Activated CD4-positive, alpha-beta T cell treated with anti-CD3 and anti-CD28 coated beads, Interleukin-2, amount 50 U/mL, for 16 hours (primary cell): ENCODE measurements at regions not wholly inside any gene's neighbourhood (a gene's known extent, or its start where the extent isn't known, plus 50 kb on each side); places are given as distances from the start of the nearest gene placed in this dataset.

Source experiments
- DNase-seq: peaks from one replicate; pipeline ENCODE4 v3.0.0-alpha.2; 2020

DNA sequence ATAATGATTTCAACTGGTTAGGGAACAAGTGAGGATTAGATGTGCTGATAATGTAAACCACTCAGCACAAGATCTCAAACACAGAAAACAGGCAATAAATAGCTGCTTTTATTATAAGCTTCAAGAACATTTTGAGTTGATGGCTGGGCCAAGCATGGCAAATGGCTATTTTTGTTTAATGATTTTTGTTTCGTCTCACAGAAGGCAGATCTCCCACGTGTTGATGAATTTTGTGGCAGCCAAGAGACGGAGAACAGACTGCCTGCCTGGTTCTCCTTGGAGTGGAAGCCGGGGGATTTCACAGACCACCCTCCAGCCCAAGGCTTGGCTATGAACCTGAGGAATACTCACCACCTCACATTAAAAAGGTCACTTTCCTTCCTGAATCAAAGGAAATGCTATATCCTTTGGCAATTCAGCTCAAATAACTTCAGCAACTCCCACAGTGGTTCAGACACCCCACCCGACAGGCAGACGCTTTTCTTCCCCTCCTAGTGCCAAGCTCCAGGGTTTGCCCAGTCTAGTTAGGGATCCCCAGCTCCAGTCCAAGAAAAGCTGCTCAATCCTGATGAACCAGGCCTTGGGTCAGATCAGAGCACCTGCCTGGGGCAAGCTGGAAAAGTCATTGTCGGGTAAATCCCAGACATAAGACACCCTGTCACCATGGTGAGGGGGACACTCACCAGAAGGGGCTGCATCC lies 593.5 kb downstream of the TOX3 start:
- DNase-seq, result no peak

DNA sequence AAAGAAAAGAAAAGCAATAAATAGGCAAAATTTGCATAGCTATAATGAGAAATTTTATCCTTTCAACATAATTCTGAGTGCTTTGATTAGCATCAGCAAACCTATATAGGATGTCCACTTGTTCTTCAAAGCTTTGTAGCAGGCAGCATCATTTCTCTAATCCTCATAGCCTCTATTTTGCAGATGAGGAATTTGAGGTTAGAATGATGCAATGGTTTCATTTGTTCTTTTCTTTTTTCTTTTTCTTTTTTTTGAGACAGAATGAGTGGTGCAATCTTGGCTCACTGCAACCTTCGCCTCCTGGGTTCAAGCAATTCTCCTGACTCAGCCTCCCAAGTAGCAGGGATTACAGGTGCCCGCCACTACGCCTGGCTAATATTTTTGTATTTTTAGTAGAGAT lies 594.4 kb downstream of the TOX3 start:
- DNase-seq, result no peak

DNA sequence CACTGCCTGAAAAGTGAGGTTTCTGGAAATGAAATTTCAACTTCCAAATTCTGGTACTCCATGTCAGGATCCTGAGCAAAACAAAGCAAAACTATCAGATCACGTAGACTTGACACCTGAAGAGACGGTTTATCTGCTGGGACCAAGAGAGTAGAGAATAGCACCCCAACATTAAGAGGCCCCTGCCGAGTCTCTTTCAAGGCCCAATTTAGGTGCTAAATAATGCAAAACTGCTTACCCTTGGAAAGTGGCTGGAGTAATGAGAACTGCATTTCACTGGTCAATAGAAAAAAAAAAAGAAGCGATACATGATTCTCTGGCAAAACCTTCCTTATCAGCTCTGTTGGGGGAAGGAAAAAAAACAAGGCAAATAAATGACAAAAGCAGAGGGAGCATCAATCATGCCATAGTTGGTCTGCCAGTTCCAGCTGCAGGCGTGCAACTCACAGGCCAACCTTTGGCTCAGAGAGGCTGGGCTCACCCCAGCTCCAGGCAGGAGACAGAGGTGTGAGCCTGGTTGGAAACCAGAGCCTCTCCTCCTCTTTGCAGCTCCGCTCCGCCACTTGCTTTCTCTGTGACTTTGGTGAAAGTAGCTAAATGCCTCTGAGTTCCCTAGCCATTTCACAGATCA lies 595.2 kb downstream of the TOX3 start:
- DNase-seq, result no peak

DNA sequence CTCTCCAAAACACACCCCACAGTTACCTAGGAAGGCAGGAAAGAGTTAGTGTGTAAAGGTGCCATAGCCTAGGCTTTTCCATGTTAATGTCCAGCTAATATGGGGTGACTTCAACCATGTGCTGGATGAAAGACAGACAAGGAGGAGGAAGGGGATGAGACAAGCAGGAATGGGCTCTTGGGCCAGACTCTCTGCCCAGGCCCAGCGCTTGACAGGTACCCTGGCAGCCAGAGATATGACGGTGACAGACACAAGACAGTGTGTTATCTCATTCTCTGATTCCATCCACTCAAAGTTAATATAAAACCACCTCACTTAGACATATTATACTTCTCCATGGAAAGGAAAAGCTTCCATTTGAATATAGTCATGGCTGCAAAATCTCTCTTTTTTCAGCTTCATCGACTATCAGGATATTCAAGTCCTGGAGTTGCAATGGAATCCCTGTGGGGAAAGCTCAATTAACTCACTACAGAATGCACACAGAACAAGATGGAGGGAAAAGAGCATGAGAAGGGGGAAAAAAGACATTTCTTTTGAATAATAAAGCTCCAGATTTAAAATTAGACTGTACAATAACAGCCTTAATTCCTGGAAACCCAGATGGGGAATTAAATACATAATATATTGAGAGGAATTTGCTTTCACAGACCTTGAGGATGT lies 596.7 kb downstream of the TOX3 start:
- no peak for DNase-seq

DNA sequence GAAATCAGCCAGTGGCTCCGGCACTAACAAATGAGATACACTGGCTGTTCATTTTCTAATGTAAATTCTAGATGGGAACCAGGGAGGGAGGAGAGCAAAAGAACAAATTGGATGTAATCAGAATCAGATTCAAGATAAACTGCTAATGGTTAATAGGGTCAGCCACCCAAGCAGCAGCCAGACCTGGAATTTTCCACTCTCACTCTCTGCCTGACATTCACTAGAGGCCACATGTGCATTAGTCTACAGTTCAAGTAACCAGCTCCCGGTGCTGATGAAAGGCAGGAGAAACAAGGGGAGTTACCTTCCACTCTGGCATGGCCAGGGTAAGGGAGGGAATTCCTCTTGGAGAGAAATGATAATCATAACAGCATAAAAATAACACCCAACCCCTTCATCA lies 597.7 kb downstream of the TOX3 start:
- DNase-seq, result no peak

DNA sequence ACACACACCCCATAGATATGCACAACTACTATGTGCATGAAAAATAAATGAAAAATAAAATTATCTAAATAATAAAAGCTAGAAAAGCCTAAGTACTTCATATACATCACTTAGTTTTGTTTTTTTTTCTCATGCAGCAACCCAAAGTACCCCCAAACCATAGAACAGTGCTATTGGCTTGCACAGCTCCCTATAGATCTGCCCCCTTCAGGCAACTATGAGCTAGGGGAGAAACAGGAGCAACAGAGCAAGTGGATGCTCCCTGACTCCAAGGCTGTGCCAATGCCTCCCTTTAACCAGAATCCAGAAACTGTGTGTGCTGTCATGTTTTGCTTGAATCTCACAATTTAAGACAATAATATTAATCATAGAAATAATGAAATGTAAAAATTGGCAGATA lies 605.5 kb downstream of the TOX3 start:
- DNase-seq, result no peak

DNA sequence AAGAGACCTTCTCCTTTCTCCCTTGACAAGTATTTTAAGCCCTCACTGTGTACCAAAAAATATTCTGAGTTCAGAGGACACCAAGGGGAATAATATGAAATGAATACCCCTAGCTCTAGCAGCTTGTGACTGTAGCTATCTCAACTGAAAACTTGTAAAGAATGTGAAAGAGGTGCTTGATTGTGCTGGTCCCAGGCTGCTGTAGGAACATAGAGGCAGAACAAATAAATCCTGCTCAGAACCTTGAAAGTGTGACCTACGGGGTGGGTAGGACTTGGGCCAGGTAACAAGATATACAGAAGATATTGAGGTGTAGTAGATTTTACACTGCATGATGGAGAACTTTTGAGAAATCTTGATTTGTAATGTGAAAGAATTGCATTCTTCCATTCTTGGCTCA lies 606.8 kb downstream of the TOX3 start:
- DNase-seq, result no peak

DNA sequence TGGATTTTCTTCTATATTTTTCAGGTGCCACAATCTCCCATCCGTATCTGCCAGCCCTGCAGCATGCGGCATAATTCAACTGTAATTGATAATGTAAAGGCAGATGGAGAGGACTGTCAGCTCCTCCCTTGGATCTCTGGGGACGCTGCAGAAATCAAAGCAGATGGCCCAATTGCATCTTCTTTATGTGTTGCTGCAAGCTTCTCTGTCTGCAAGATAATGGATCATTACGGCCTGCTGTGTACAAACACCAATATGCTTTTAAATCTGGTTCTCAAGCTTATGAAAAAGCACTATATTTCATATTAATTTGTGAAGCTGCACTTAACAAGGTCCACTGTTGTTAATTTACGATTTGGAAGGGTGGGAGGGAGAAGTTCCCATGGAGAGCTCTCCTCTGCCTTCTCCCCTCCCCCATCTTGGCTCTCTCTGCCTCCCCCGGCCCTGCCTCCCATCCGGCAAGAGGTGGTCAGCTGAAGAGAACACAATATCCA lies 607.5 kb downstream of the TOX3 start:
- DNase-seq, result no peak

DNA sequence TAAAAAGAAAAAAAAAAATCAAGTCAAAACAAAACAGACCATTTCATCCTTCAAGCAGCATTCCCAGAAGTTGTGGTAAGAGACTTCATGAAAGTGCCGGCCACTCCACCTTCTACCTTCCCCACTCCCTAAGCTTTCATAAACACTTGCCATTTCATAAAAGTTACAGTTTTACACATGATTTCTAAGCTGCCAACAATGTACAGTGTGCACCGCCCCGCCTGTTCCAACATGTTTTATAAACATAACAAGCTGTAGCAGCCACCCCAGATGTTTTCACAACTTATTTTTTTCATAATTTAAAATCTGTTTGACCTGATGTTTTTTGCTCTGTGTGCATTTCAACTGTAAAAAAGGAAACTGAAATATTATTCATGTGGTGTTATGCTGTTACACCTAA lies 608.1 kb downstream of the TOX3 start:
- DNase-seq, result no peak

DNA sequence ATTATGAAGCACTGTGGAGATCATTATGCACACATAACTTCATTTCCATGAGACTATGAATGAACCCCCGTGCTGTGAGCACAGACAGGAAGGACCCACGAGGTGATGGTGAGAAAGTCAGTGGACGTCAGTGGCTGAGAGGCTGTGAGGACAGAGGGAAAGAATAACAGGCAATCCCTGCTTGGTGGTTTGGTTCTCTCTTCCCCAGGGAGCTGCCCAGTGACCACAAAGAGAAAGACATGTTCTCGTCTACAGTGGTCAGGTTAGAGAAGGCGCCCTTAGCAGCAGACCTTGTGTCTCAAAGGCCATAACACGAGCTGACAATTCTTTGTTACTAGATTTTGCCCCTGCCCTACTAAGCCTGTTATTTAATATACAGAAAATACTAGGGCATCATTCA lies 609.2 kb downstream of the TOX3 start:
- no peak for DNase-seq

DNA sequence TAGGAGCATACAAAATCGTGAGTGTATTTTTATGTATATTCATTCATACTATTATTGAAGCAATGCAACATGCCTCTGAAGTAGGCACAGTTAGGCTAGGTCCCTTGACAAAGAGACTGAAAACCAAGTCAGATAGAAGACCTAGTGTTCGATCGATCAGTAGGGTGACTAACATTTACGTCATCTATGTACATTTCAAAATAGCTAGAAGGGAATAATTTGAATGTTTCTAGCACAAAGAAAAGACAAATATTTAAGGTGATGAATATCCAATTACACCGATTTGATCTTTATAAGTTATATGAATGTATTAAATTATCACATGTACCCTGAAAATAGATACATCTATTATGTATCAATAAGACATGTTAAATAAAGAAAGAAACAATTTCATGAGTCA lies 610.1 kb downstream of the TOX3 start:
- no peak for DNase-seq

DNA sequence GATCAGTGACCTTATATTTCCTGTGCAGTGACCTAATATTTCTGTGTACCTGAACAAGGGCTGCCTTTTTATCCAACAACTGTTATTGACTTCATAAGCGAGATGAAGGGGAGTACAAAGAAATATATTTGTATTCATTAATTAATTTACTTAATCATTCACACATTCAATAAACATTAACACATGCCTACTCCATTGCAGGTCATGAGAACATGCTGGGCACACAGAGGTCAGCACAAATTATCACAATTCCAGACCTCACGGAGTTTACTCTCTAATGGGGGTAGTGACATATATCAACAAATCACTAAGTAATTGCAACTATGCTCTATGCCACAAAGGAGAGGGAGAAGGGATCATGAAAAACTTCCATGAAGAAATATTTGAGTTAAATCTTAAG lies 614.6 kb downstream of the TOX3 start:
- DNase-seq, result no peak

DNA sequence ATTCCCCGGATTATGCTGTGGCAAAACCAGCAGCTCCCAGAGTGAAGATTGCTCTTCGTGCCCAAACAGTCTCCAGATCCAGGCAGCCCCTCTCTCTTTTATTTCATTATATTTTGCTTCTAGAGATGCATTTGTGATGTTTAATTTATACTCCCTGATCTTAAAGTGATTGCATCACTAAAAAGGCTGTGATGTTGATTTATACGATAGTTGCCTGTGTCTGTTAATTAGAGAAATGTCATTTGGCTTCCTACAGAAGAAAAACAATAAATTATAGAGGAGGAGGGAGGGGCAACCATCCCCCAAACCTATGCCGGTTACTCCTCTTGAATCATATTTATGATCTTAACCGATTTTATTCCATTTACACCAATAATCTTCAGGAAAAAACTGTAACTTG lies 615.3 kb downstream of the TOX3 start:
- DNase-seq, result no peak

DNA sequence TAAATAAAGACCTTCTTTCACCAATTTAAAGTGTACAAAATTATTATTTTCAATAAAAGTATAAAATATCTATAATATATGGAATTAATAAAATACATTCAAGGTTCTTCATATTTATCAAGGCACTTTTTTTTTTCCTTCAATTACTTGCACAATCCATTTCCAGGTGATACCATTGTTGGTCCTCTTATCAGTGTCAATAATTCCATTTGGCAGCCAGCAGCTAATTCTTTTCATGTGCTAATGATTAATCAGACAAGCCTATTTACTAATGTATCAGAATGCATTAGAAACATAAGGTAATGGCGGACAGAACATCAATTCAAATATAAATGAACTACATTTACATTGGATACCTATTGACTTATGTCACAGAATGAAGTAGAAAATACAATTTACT lies 622.2 kb downstream of the TOX3 start:
- no peak for DNase-seq

DNA sequence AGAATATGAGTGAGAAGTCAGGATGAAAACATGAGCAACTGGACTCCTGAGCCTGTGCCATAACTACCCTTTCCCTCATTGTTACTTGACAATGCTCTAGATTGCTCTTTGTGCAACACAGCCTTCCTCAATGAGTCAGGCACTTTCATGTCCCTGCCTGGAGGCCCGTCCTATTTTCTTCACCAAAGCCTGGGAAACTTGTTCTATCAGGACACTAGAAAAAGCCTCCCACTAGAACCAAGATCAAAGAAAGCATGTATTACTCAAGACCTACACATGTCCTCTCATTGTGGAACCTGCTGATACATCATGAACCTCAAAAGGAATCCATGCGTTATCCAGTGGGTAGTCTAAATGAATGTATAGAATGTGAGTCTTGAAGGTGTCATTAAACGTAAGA lies 624.5 kb downstream of the TOX3 start:
- no peak for DNase-seq

DNA sequence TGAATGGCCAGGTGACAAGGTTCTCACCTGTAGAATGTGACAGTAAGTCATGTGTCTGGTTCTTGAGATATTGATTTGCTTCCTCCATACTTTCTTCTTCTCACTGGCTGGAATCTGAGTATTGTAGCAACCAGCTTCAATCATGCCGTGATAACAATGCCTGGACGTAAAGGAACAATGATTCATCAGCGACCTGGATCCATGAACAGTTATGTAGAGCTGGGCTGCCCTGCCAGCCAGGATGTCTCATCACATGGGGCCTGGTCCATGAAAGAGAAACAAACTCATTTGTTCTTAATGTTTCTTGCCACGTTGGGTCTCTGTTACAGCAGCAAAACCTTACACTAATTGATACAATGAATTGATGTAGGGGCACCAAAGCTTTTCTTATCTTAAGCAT lies 627.2 kb downstream of the TOX3 start:
- no peak for DNase-seq

DNA sequence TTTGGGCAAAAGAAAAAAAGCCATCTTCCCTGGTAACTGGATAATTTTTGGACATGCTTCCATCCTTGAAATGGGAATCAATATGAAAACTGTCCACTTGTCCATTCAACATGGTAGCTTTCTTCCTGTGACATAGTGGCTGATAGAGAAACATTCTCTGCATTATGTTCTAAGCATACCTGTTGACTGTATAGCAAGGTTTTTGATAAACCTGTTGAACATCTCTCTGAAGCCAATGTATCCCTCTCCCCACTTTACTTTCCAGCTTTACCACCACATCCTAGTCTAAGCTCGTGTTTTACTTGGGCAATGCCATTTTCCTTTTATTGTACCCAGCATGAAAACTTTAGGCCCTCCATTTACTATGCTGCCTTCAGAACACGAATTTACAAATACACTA lies 630.1 kb downstream of the TOX3 start:
- DNase-seq, result no peak

DNA sequence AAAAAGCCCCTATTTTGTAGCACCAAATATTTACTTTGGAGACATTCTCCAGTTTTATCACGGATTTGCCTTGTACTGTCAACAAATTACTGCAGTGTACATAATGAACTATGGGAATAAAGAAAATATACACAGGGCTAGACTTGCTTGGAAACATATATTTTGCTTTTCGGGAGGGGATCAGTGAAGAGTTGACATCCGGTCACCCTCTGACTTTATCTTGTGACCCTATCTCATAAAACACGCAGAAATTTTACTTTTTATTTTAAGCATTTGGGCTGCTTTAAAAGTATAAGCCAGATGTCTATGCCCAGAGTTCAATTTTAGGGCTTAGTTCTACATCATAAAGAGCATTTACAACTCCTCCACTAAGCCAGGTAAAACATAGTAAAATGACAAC lies 630.7 kb downstream of the TOX3 start:
- no peak for DNase-seq

DNA sequence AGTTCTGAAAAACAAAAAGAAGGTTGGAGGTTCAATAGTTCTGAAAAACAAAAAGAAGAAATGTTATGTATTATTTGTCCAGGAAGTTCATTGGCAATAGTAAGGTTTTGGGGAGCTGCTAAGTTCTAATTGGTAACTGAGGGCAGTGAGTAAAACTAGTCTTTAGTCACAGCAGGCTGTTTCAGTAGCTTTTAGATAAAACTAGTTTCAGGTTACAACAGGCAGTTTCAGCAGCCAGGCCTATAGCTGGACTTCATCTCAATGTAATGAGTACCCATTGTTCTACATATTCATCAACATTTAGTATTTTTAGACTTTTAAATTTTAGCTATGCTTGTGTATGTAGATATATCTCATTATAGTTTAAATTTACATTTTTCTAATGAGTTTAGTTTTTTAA lies 639.3 kb downstream of the TOX3 start:
- no peak for DNase-seq

DNA sequence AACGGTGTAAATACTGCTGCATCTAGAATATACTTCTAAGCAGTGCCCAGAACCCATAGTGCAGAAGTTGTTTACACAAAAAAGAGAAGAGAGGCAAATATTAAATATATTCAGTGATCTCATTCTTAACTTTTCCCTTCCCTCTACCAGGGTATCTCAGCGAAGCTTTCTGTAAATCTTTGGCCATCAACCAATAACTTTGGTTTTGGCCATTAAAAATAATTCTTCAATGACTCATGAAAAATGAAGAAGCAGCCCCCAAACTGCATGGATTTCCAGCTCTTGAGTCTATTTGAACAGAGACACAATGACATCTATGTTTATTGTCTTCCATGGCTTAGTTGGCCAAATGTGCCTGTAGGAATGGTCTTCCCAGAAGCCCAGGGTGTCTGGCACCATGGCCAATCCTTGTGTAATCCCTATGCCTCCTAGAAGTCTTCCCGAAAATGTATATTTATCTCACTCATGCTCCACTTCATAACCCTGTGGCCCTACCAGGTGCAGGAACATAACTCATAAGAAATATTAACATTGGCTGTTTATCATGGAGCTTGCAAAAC lies 646.6 kb downstream of the TOX3 start:
- DNase-seq, result no peak

DNA sequence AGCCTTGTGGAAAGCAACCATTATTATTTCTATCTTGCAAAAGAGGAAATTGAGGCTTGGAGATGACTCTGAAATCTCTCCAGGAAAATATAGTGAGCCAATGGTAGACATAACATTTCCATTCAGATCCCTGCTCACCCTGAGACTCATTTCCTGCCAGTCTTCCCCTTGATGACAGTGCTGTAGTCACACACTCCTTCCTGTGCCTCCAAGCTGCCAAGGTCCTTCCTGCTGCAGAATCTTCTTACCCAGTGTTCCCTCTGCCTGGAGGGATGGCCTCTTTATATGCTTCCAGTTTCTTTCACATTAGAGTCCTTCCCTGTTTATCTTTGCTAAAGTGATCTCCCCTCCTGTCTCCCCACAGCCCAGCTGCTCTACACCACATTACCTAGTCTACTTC lies 648.1 kb downstream of the TOX3 start:
- no peak for DNase-seq

DNA sequence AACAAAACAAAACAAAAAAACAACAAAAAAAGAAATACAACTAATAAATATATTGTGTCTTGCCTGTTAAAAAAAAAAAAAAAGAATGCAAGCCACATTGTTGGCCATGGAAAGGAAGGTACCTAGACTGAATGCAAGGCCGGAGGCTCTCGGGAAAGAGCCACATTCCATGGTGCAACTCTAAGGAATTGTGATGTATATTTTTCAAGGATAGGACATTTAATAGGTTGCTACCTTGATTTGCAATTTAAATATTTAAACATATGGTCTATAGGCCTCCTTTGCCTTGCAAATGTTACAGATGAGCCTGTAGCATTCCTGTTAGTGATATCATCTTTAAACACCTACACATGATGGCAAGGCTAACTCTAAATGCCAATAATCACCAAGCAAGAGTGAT lies 650.9 kb downstream of the TOX3 start:
- DNase-seq, result no peak

DNA sequence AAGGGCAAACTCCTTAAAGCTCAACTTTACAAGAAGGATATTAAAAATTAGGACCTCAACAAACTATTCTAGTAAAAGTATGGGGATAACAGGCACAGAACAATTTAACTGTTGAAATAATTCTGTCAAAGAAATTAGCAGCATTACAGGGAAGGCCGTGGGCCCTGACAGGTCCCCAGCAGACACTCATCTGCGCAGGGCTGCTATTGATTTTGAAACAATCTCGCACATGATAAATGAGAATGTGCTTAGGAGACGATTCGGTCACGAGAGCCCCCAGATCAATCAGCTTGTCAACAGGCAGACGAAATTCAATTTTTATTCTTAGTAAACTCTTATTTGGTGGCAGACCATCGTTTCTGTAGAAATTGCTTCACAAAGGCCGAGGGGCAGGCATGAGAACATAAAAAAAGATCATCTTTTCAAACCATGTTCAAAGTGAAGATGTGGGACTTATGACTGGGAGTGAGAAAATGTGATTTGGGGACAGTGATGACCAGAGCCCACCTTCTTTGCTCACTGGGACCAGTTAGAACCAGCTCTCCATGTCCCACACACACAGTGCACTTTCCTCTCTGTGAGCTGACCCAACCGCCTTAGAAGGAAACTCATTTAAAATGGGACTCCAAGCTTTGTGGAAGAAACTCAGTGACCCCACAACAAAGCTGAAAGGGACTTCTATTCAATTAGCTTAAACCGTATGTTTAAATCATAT lies 654.5 kb downstream of the TOX3 start:
- DNase-seq, result no peak

DNA sequence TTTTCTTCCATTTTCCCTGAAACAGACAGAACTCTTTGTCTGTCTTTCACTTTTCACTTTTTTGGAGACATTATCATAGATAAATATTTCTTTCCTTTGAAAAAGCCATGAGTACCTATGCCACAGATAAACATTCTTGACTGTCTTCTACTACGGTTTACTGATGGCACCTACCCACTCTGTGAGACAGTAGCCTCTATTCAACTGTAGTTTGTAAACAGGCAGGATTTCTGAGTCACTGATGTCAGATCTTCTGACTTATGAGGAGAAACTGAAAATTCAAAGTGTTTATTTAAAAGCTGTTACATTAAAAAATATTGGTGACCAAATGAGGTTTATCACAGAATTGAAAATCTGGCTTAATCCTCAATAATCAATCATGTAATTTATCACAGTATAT lies 658.4 kb downstream of the TOX3 start:
- DNase-seq, result no peak
